Colonic mucosa (tissue), 4 donors: ENCODE measurements at regions not wholly inside any gene's neighbourhood (a gene's known extent, or its start where the extent isn't known, plus 50 kb on each side); places are given as distances from the start of the nearest gene placed in this dataset.
"Not testable (repeated sequence)": the region's sequence is repeated elsewhere in the genome, so short reads cannot be mapped to it uniquely, and the experiment has no call there.

Experiments
- DNase-seq: peaks from one replicate; pipeline ENCODE4 v3.0.0-alpha.2; 2020
- H3K27ac ChIP-seq: fragments of 200-600 bp; one replicate; pipeline ENCODE4 v1.8.0; 2021
- H3K27me3 ChIP-seq: fragments of 200-600 bp; one replicate; pipeline ENCODE4 v1.8.0; 2021
- H3K36me3 ChIP-seq: fragments of 200-600 bp; one replicate; pipeline ENCODE4 v1.8.0; 2021
- H3K4me1 ChIP-seq: fragments of 200-600 bp; one replicate; pipeline ENCODE4 v1.8.0; 2021; ENCODE audit warnings: mild to moderate bottlenecking
- H3K4me3 ChIP-seq: fragments of 200-600 bp; one replicate; pipeline ENCODE4 v1.8.0; 2021
- H3K9ac ChIP-seq, 2 donors: one replicate each; pipeline ENCODE4 v1.7.0; 2013; ENCODE audit warnings: control low read depth in 2 of 2, low read depth in 2 of 2, low read length in 2 of 2
- H3K9me3 ChIP-seq: fragments of 200-600 bp; one replicate; pipeline ENCODE4 v1.8.0; 2021
- intact Hi-C: fragments of 100-400 bp; cut with DNase I; formaldehyde crosslinking; loops from one replicate; pipeline ENCODE4 v1.14.1; 2022
- TF ChIP-seq, protein P1 (sequence below): fragments of 200-600 bp; IDR thresholded peaks from one replicate; pipeline ENCODE4 v1.8.0; 2022; ENCODE audit warnings: antibody characterized with exemption, mild to moderate bottlenecking
- donor health status: healthy.
- donor health status: DM: no; HTN: no; CAD: no.
- donor health status: DM: no; HTN: no; CAD: no.

DNA sequence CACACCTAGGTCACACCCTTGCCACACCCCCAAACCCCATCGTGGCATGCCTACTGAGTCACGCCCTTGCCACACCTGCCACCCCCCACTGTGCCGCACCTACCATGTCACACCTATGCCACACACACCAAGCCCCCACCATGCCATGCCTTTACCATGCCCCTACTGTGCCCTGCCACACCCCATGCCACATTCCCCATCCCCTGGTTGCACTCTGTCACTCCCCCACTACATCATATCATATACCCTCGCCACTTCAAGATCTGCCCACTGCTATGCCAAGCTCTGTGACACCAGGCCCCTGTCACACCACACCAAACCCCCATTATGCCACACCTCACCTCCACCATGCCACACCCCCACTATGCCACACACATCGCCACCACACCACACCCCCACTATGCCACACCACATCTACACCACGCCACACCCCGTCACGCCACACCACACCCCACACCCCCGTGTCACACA, 101.2 kb downstream of the OLFM1 start:
- Histone ChIP-seq H3K4me1 (no peaks in the 10 kb centered on the region), H3K27ac (no peak overlapping the region), H3K9me3 (no peaks in the 10 kb centered on the region), H3K27me3 (no peaks in the 10 kb centered on the region), H3K36me3 (no peaks in the 10 kb centered on the region), H3K9ac (no peak overlapping the region), H3K4me3 (no peak overlapping the region)
- TF ChIP-seq, protein P1, sequence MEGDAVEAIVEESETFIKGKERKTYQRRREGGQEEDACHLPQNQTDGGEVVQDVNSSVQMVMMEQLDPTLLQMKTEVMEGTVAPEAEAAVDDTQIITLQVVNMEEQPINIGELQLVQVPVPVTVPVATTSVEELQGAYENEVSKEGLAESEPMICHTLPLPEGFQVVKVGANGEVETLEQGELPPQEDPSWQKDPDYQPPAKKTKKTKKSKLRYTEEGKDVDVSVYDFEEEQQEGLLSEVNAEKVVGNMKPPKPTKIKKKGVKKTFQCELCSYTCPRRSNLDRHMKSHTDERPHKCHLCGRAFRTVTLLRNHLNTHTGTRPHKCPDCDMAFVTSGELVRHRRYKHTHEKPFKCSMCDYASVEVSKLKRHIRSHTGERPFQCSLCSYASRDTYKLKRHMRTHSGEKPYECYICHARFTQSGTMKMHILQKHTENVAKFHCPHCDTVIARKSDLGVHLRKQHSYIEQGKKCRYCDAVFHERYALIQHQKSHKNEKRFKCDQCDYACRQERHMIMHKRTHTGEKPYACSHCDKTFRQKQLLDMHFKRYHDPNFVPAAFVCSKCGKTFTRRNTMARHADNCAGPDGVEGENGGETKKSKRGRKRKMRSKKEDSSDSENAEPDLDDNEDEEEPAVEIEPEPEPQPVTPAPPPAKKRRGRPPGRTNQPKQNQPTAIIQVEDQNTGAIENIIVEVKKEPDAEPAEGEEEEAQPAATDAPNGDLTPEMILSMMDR, result no peak
- no peak for DNase-seq
- intact Hi-C loops, result no loop called here

DNA sequence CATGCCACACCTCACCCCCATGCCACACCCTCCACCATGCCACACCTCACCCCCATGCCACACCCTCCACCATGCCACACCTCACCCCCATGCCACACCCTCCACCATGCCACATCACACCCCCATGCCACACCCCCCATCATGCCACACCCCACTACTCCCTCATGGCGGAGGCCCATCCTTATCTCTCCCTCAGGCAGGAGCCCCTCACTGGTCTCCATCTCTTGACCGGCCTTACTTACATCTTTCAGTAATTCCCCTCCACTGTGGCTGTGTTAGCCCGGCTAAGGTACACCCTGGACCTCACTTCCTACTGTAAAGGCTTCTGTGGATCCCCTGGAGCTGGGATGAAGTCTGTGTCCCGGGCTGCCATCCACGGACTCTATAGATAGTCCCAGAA, 102.0 kb downstream of the OLFM1 start:
- Histone ChIP-seq H3K4me3 (no peak overlapping the region), H3K4me1 (no peaks in the 10 kb centered on the region), H3K36me3 (no peaks in the 10 kb centered on the region), H3K27ac (no peak overlapping the region), H3K9ac (no peak overlapping the region), H3K27me3 (no peaks in the 10 kb centered on the region), H3K9me3 (no peaks in the 10 kb centered on the region)
- TF ChIP-seq, protein P1, result no peak
- intact Hi-C loops, result no loop called here
- no peak for DNase-seq

DNA sequence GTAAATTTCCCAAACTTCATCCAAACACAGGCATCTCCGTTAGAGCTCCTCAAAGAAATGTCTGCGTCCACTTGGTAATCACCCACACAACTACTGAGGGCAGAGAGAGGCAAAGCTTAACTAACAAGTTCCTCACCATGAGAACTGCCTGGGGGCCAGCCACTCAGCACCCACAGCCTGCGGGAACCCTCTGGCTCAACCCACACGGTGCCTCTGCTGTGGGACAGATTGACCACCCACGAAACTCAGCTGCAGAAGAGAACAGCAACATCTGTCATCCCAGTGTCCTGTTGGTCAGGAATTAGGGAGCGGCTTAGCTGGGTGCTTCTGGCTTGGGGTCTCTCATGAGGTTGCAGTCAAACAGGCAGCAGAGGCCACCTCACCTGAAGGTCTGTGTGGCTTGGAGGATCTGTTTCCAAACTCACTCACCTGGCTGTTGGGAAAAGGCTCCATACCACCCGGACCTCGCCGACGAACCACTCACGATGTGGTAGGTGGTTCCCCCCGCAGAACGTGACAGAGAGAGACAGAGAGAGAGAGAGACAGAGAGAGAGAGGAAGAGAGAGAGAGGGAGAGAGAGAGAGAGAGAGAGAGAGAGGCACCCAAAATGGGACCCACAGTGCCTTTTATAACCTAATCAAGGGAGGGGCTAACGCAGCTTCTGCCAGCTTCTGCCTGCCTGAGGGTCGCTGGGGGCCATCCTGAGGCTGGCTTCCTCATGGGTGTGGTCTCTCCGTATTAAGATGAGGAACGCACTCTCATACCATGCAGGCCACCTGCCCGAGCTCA, 103.5 kb downstream of the OLFM1 start:
- TF ChIP-seq, protein P1, result no peak
- H3K9me3 ChIP-seq, result no peaks in the 10 kb centered on the region
- H3K4me3 ChIP-seq, result no peak overlapping the region
- H3K36me3 ChIP-seq, result no peaks in the 10 kb centered on the region
- no peak overlapping the region for H3K9ac ChIP-seq
- H3K27ac ChIP-seq, result no peak overlapping the region
- no peaks in the 10 kb centered on the region for H3K4me1 ChIP-seq
- DNase-seq, result no peak
- no peaks in the 10 kb centered on the region for H3K27me3 ChIP-seq
- intact Hi-C loops, result no loop called here

DNA sequence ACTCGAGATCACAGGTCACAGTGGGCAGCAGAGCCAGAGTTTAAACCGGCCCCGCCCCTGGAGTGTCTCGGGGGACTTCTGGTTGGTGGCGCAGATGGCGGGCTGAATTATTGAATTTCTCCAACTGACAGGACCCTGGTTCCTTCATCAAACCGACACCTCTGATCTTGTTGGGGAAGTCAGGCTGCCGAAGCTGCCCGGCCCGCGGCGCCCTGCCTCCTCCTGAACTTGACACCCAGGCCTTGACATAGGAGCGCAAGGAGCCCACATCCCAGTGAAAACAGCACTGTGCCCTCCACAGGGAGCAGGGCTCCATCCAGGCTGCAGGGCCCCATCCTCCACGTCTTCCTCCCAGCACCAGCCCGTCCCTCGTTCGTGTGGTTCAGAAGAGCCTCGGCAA, 105.2 kb downstream of the OLFM1 start:
- H3K27ac ChIP-seq, result no peak overlapping the region
- no peaks in the 10 kb centered on the region for H3K27me3 ChIP-seq
- TF ChIP-seq, protein P1, result no peak
- no peaks in the 10 kb centered on the region for H3K4me1 ChIP-seq
- no peak for DNase-seq
- H3K9me3 ChIP-seq, result no peaks in the 10 kb centered on the region
- no peak overlapping the region for H3K4me3 ChIP-seq
- H3K9ac ChIP-seq, result no peak overlapping the region
- H3K36me3 ChIP-seq, result no peaks in the 10 kb centered on the region
- intact Hi-C loops, result no loop called here

DNA sequence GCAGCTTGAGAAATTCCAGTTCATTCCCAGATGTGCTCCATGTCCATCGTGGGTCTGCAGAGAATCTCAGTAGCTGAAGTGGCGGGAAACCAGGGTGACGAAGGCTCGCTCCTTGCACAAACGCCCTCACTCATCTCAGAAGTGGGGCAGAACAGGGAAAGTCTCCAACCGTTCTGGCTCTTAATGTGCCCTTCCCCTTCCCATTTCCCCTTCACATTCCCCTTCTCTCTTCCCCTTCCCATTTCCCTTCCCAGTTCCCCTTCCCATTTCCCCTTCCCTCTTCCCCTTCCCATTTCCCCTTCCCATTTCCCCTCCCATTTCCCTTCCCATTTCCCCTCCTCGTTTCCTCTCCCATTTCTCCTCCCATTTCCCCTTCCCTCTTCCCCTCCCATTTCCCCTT, 108.5 kb downstream of the OLFM1 start:
- H3K4me3 ChIP-seq, H3K27me3 ChIP-seq, H3K36me3 ChIP-seq, H3K4me1 ChIP-seq, DNase-seq, H3K9me3 ChIP-seq, H3K9ac ChIP-seq, intact Hi-C loops, H3K27ac ChIP-seq: not testable (repeated sequence)

DNA sequence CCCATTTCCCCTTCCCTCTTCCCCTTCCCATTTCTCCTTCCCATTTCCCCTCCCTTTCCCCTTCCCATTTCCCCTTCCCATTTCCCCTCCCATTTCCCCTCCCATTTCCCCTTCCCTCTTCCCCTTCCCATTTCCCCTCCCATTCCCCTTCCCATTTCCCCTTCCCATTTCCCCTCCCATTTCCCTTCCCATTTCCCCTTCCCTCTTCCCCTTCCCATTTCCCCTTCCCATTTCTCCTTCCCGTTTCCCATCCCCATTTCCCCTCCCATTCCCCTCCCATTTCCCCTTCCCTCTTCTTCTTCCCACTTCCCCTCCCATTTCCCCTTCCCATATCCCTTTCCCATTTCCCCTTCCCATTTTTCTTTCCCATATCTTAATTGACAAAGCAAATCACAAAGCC, 109.0 kb downstream of the OLFM1 start:
- no peaks in the 10 kb centered on the region for H3K36me3 ChIP-seq
- no peaks in the 10 kb centered on the region for H3K4me1 ChIP-seq
- TF ChIP-seq, protein P1, result no peak
- H3K9ac ChIP-seq, result no peak overlapping the region
- H3K4me3 ChIP-seq, result no peak overlapping the region
- H3K27me3 ChIP-seq, result no peaks in the 10 kb centered on the region
- intact Hi-C loops, result no loop called here
- no peak for DNase-seq
- H3K9me3 ChIP-seq, result no peaks in the 10 kb centered on the region
- no peak overlapping the region for H3K27ac ChIP-seq
